SH-SY5Y (cell line): ENCODE measurements at regions not wholly inside any gene's neighbourhood (a gene's known extent, or its start where the extent isn't known, plus 50 kb on each side); places are given as distances from the start of the nearest gene placed in this dataset.

Experiments used
- GATA2 ChIP-seq: IDR thresholded peaks from 2 replicates; pipeline ENCODE4 v1.6.1; 2011; ENCODE audit warnings: mild to moderate bottlenecking, low read depth, low read length
- GATA3 ChIP-seq: IDR thresholded peaks from 2 replicates; pipeline ENCODE4 v1.6.1; 2011; ENCODE audit warnings: low read depth, mild to moderate bottlenecking, low read length, moderate library complexity

DNA sequence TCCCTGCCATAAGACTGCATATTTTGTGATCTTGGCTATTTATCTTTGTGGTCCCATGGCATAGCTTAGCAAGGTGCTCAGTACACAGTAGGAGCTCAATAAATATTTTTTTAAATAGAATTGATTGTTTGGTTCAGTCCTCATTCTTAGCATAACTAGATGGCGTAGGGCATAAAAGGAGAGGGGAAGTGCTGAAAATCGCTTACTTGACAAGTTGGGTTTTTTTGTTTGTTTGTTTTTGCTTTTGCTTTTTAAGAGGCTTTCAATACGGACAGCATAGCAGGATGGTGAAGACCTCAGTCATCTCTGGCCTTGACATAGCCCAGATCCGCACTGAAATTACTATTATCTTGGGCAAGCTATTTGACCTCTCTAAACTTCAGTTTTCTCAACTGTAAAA, 86.6 kb upstream of the RANBP3L start:
- TF ChIP-seq GATA2 = no peak
- no peak for TF ChIP-seq GATA3
